Stimulated activated CD8-positive, alpha-beta memory T cell treated with anti-CD3 and anti-CD28 coated beads, Interleukin-7, amount 100 ng/mL, for 1 hour (primary cell): ENCODE measurements at regions not wholly inside any gene's neighbourhood (a gene's known extent, or its start where the extent isn't known, plus 50 kb on each side); places are given as distances from the start of the nearest gene placed in this dataset.
A peak's percentile ranks its signal among the peaks of the same experiment; 100 is the strongest.

Experiments used
- DNase-seq, 2 donors: peaks; one replicate each; pipeline ENCODE4 v3.0.0-alpha.2; 2020; ENCODE audit warnings: low read depth in 2 of 2

GRCh38 chr5:109468737-109469420 lies 59.1 kb upstream of the PJA2 start:
- DNase-seq: peak; percentile 47 to 63

GRCh38 chr5:109468288-109468676 lies 58.5 kb upstream of the PJA2 start:
- no peak for DNase-seq

GRCh38 chr5:109467058-109467457 lies 57.3 kb upstream of the PJA2 start:
- no peak for DNase-seq
